WTC11 (cell line): ENCODE measurements at regions not wholly inside any gene's neighbourhood (a gene's known extent, or its start where the extent isn't known, plus 50 kb on each side); places are given as distances from the start of the nearest gene placed in this dataset.

Experiments
- ATAC-seq: fragments of 200-7000 bp; cut with Tn5 transposase; 2 replicates; pipeline ENCODE4 v1.10.0; 2021; ENCODE audit warnings: mild to moderate bottlenecking, moderate library complexity
- CTCF ChIA-PET: fragments of 300-600 bp; sonication (Branson Sonifier 250); formaldehyde crosslinking; loops from one replicate; lab custom pipeline; 2021; ENCODE audit warnings: antibody characterized with exemption; lab: Charles Lee
- POLR2A ChIA-PET: fragments of 350-600 bp; sonication (Branson Sonifier 250); formaldehyde crosslinking; loops from one replicate; lab custom pipeline; 2021; ENCODE audit warnings: antibody characterized with exemption; lab: Charles Lee
- DNase-seq: peaks from one replicate; pipeline ENCODE4 v3.0.0; 2021; ENCODE audit warnings: low spot score
- H3K27ac Mint-ChIP-seq: 2 replicates; pipeline ENCODE4 v1.8.0; 2021; ENCODE audit warnings: mixed read lengths
- H3K27me3 Mint-ChIP-seq: 2 replicates; pipeline ENCODE4 v1.8.0; 2021; ENCODE audit warnings: low read depth, mild to moderate bottlenecking, moderate library complexity, mixed read lengths
- H3K36me3 Mint-ChIP-seq: 2 replicates; pipeline ENCODE4 v1.8.0; 2021; ENCODE audit warnings: mixed read lengths
- H3K4me1 Mint-ChIP-seq: 2 replicates; pipeline ENCODE4 v1.8.0; 2022; ENCODE audit warnings: mixed read lengths
- H3K4me3 Mint-ChIP-seq: 2 replicates; pipeline ENCODE4 v1.8.0; 2021; ENCODE audit warnings: mild to moderate bottlenecking, moderate library complexity, mixed read lengths
- H3K9me3 Mint-ChIP-seq: 2 replicates; pipeline ENCODE4 v1.8.0; 2021; ENCODE audit warnings: mixed read lengths
- ATF3 ChIP-seq: sonication (generic); formaldehyde crosslinking; conservative IDR thresholded peaks from 2 replicates; pipeline ENCODE4 v1.8.1; 2022; ENCODE audit warnings: mild to moderate bottlenecking, missing genetic modification reagents
- ATF6 ChIP-seq: sonication (generic); formaldehyde crosslinking; IDR thresholded peaks from 2 replicates; pipeline ENCODE4 v1.8.1; 2023; ENCODE audit warnings: mild to moderate bottlenecking, missing genetic modification reagents
- CREM ChIP-seq: sonication (generic); formaldehyde crosslinking; IDR thresholded peaks from 2 replicates; pipeline ENCODE4 v1.8.1; 2022; ENCODE audit warnings: mild to moderate bottlenecking, missing genetic modification reagents, moderate library complexity
- E2F5 ChIP-seq: sonication (generic); formaldehyde crosslinking; IDR thresholded peaks from 2 replicates; pipeline ENCODE4 v1.8.1; 2022; ENCODE audit warnings: mild to moderate bottlenecking, moderate library complexity, missing genetic modification reagents
- FOXP1 ChIP-seq: sonication (generic); formaldehyde crosslinking; IDR thresholded peaks from 2 replicates; pipeline ENCODE4 v1.8.0; 2022; ENCODE audit warnings: missing genetic modification reagents, mild to moderate bottlenecking, moderate library complexity, borderline replicate concordance
- GABPB1 ChIP-seq: sonication (generic); formaldehyde crosslinking; IDR thresholded peaks from 2 replicates; pipeline ENCODE4 v1.8.1; 2023; ENCODE audit warnings: mild to moderate bottlenecking, missing genetic modification reagents
- GRHL2 ChIP-seq: fragments of 250-450 bp; sonication (Bioruptor Pico); IDR thresholded peaks from 2 replicates; pipeline ENCODE4 v1.8.0; 2022; ENCODE audit warnings: mild to moderate bottlenecking, moderate library complexity; ENCODE audit not compliant: insufficient replicate concordance, severe bottlenecking
- MAX ChIP-seq: sonication (generic); formaldehyde crosslinking; IDR thresholded peaks from 2 replicates; pipeline ENCODE4 v1.8.0; 2022; ENCODE audit warnings: mild to moderate bottlenecking, missing genetic modification reagents
- MYBL2 ChIP-seq: sonication (generic); formaldehyde crosslinking; IDR thresholded peaks from 2 replicates; pipeline ENCODE4 v1.8.1; 2023; ENCODE audit warnings: mild to moderate bottlenecking, moderate library complexity, missing genetic modification reagents
- NFATC4 ChIP-seq: fragments of 250-450 bp; sonication (Bioruptor Pico); IDR thresholded peaks from 2 replicates; pipeline ENCODE4 v1.9.0; 2021; ENCODE audit warnings: mild to moderate bottlenecking
- NR2C2 ChIP-seq: sonication (generic); formaldehyde crosslinking; IDR thresholded peaks from 2 replicates; pipeline ENCODE4 v1.8.0; 2022; ENCODE audit warnings: mild to moderate bottlenecking, missing genetic modification reagents
- NR3C1 ChIP-seq: sonication (generic); formaldehyde crosslinking; conservative IDR thresholded peaks from 2 replicates; pipeline ENCODE4 v1.8.1; 2023; ENCODE audit warnings: low read depth, mild to moderate bottlenecking, missing genetic modification reagents
- PREB ChIP-seq: sonication (generic); formaldehyde crosslinking; IDR thresholded peaks from 2 replicates; pipeline ENCODE4 v1.8.1; 2022; ENCODE audit warnings: mild to moderate bottlenecking, missing genetic modification reagents, moderate library complexity, borderline replicate concordance
- SMAD3 ChIP-seq: sonication (generic); formaldehyde crosslinking; IDR thresholded peaks from 2 replicates; pipeline ENCODE4 v1.8.0; 2022; ENCODE audit warnings: missing genetic modification reagents, mild to moderate bottlenecking, borderline replicate concordance
- SP1 ChIP-seq: sonication (generic); formaldehyde crosslinking; conservative IDR thresholded peaks from 2 replicates; pipeline ENCODE4 v1.8.1; 2022; ENCODE audit warnings: missing genetic modification reagents
- TCF7 ChIP-seq: sonication (generic); formaldehyde crosslinking; IDR thresholded peaks from 2 replicates; pipeline ENCODE4 v1.8.0; 2022; ENCODE audit warnings: mild to moderate bottlenecking, low read depth, missing genetic modification reagents, moderate library complexity
- TEAD1 ChIP-seq: sonication (generic); formaldehyde crosslinking; IDR thresholded peaks from 2 replicates; pipeline ENCODE4 v1.8.0; 2022; ENCODE audit warnings: mild to moderate bottlenecking, missing genetic modification reagents
- USF1 ChIP-seq: sonication (generic); formaldehyde crosslinking; IDR thresholded peaks from 2 replicates; pipeline ENCODE4 v1.8.0; 2022; ENCODE audit warnings: mild to moderate bottlenecking, missing genetic modification reagents
- ZBTB21 ChIP-seq: sonication (generic); formaldehyde crosslinking; IDR thresholded peaks from 2 replicates; pipeline ENCODE4 v1.8.1; 2023; ENCODE audit warnings: mild to moderate bottlenecking, missing genetic modification reagents, borderline replicate concordance
- ZBTB43 ChIP-seq: sonication (generic); formaldehyde crosslinking; IDR thresholded peaks from 2 replicates; pipeline ENCODE4 v1.8.1; 2023; ENCODE audit warnings: mild to moderate bottlenecking, missing genetic modification reagents
- ZNF121 ChIP-seq: sonication (generic); formaldehyde crosslinking; IDR thresholded peaks from 2 replicates; pipeline ENCODE4 v1.8.0; 2023; ENCODE audit warnings: missing genetic modification reagents
- ZNF138 ChIP-seq: sonication (generic); formaldehyde crosslinking; conservative IDR thresholded peaks from 2 replicates; pipeline ENCODE4 v1.8.1; 2022; ENCODE audit warnings: mild to moderate bottlenecking, moderate library complexity, missing genetic modification reagents
- ZNF281 ChIP-seq: sonication (generic); formaldehyde crosslinking; IDR thresholded peaks from 2 replicates; pipeline ENCODE4 v1.8.0; 2023; ENCODE audit warnings: mild to moderate bottlenecking, missing genetic modification reagents
- ZNF423 ChIP-seq: fragments of 250-450 bp; sonication (Bioruptor Pico); IDR thresholded peaks from 2 replicates; pipeline ENCODE4 v2.1.2; 2022; ENCODE audit warnings: mild to moderate bottlenecking, moderate library complexity
- ZNF671 ChIP-seq: fragments of 250-450 bp; sonication (Bioruptor Pico); IDR thresholded peaks from 2 replicates; pipeline ENCODE4 v1.8.0; 2021; ENCODE audit warnings: mild to moderate bottlenecking

- ATAC-seq: no peak
- Mint-ChIP-seq H3K4me1 (0 out of 2 replicates have a peak, but pooled peaks cover 3% of the 10 kb centered on the region), H3K36me3 (no peaks in the 10 kb centered on the region), H3K4me3 (no peak overlapping the region), H3K9me3 (no peaks in the 10 kb centered on the region), H3K27ac (no peak overlapping the region), H3K27me3 (no peaks in the 10 kb centered on the region)
- ChIA-PET POLR2A (no interaction called here), CTCF (interaction anchor here (0.9 kb wide), 1 partner anchor 244 kb away, joined by 3 read pairs; no protein-coding TSS in a partner anchor)
- no peak for TF ChIP-seq NR3C1 (CRISPR knock-in tag)
- TF ChIP-seq ATF3 (CRISPR knock-in tag): no peak
- TF ChIP-seq PREB (CRISPR knock-in tag): no peak
- no peak for TF ChIP-seq MAX (CRISPR knock-in tag)
- no peak for TF ChIP-seq ZBTB21 (CRISPR knock-in tag)
- no peak for TF ChIP-seq FOXP1 (CRISPR knock-in tag)
- TF ChIP-seq, all 79 proteins: peak for 0
- DNase-seq: no peak
Measured at GRCh38 chr5:2007496-2007877, 124.8 kb upstream of the IRX4 start.

- Mint-ChIP-seq H3K9me3 (no peaks in the 10 kb centered on the region), H3K27me3 (no peaks in the 10 kb centered on the region), H3K36me3 (no peaks in the 10 kb centered on the region), H3K27ac (no peak overlapping the region), H3K4me3 (no peak overlapping the region), H3K4me1 (0 out of 2 replicates have a peak, but pooled peaks cover 3% of the 10 kb centered on the region)
- TF ChIP-seq ZNF281 (CRISPR knock-in tag) (no peak), GABPB1 (CRISPR knock-in tag) (no peak), NR3C1 (CRISPR knock-in tag) (no peak), ZNF138 (CRISPR knock-in tag) (no peak), ZBTB43 (no peak), GRHL2 (CRISPR knock-in tag) (no peak), TEAD1 (CRISPR knock-in tag) (no peak), NR2C2 (CRISPR knock-in tag) (no peak), TCF7 (CRISPR knock-in tag) (no peak), USF1 (CRISPR knock-in tag) (no peak), ATF6 (CRISPR knock-in tag) (no peak), NFATC4 (CRISPR knock-in tag) (no peak), ZNF671 (CRISPR knock-in tag) (no peak), SMAD3 (no peak), SP1 (no peak), ZNF121 (no peak), CREM (no peak), ZNF423 (CRISPR knock-in tag) (no peak), MYBL2 (CRISPR knock-in tag) (no peak), E2F5 (no peak)
- ChIA-PET CTCF (interaction anchor here (0.9 kb wide), 1 partner anchor 243 kb away, joined by 3 read pairs; no protein-coding TSS in a partner anchor), POLR2A (no interaction called here)
- no peak for DNase-seq
- ATAC-seq: no peak
Measured at GRCh38 chr5:2006971-2007291, 124.2 kb upstream of the IRX4 start.
